WTC11 (cell line): ENCODE measurements at regions not wholly inside any gene's neighbourhood (a gene's known extent, or its start where the extent isn't known, plus 50 kb on each side); places are given as distances from the start of the nearest gene placed in this dataset.

Experiments used
- ATAC-seq: fragments of 200-7000 bp; cut with Tn5 transposase; 2 replicates; pipeline ENCODE4 v1.10.0; 2021; ENCODE audit warnings: mild to moderate bottlenecking, moderate library complexity
- CTCF ChIA-PET: fragments of 300-600 bp; sonication (Branson Sonifier 250); formaldehyde crosslinking; loops from one replicate; lab custom pipeline; 2021; ENCODE audit warnings: antibody characterized with exemption; lab: Charles Lee
- POLR2A ChIA-PET: fragments of 350-600 bp; sonication (Branson Sonifier 250); formaldehyde crosslinking; loops from one replicate; lab custom pipeline; 2021; ENCODE audit warnings: antibody characterized with exemption; lab: Charles Lee
- DNase-seq: peaks from one replicate; pipeline ENCODE4 v3.0.0; 2021; ENCODE audit warnings: low spot score
- H3K27ac Mint-ChIP-seq: 2 replicates; pipeline ENCODE4 v1.8.0; 2021; ENCODE audit warnings: mixed read lengths
- H3K27me3 Mint-ChIP-seq: 2 replicates; pipeline ENCODE4 v1.8.0; 2021; ENCODE audit warnings: low read depth, mild to moderate bottlenecking, moderate library complexity, mixed read lengths
- H3K36me3 Mint-ChIP-seq: 2 replicates; pipeline ENCODE4 v1.8.0; 2021; ENCODE audit warnings: mixed read lengths
- H3K4me1 Mint-ChIP-seq: 2 replicates; pipeline ENCODE4 v1.8.0; 2022; ENCODE audit warnings: mixed read lengths
- H3K4me3 Mint-ChIP-seq: 2 replicates; pipeline ENCODE4 v1.8.0; 2021; ENCODE audit warnings: mild to moderate bottlenecking, moderate library complexity, mixed read lengths
- H3K9me3 Mint-ChIP-seq: 2 replicates; pipeline ENCODE4 v1.8.0; 2021; ENCODE audit warnings: mixed read lengths
- AR ChIP-seq: fragments of 250-450 bp; sonication (Bioruptor Pico); IDR thresholded peaks from 2 replicates; pipeline ENCODE4 v1.9.0; 2021; ENCODE audit warnings: mild to moderate bottlenecking
- E2F4 ChIP-seq: sonication (generic); formaldehyde crosslinking; IDR thresholded peaks from 2 replicates; pipeline ENCODE4 v1.8.1; 2022; ENCODE audit warnings: low read depth, mild to moderate bottlenecking, moderate library complexity, missing genetic modification reagents, borderline replicate concordance
- ELF4 ChIP-seq: sonication (generic); formaldehyde crosslinking; IDR thresholded peaks from 2 replicates; pipeline ENCODE4 v1.8.1; 2022; ENCODE audit warnings: low read depth, mild to moderate bottlenecking, moderate library complexity, missing genetic modification reagents
- ESRRA ChIP-seq: sonication (generic); formaldehyde crosslinking; IDR thresholded peaks from 2 replicates; pipeline ENCODE4 v1.8.1; 2022; ENCODE audit warnings: mild to moderate bottlenecking, missing genetic modification reagents, borderline replicate concordance
- HMGXB4 ChIP-seq: sonication (generic); formaldehyde crosslinking; IDR thresholded peaks from 2 replicates; pipeline ENCODE4 v1.8.1; 2023; ENCODE audit warnings: mild to moderate bottlenecking, moderate library complexity, missing genetic modification reagents
- IRF1 ChIP-seq: sonication (generic); formaldehyde crosslinking; IDR thresholded peaks from 2 replicates; pipeline ENCODE4 v1.8.0; 2023; ENCODE audit warnings: missing genetic modification reagents
- MAX ChIP-seq: sonication (generic); formaldehyde crosslinking; IDR thresholded peaks from 2 replicates; pipeline ENCODE4 v1.8.0; 2022; ENCODE audit warnings: mild to moderate bottlenecking, missing genetic modification reagents
- MXD4 ChIP-seq: fragments of 250-450 bp; sonication (Bioruptor Pico); IDR thresholded peaks from 2 replicates; pipeline ENCODE4 v1.8.0; 2021; ENCODE audit warnings: mild to moderate bottlenecking, moderate library complexity, borderline replicate concordance
- NR1H2 ChIP-seq: sonication (generic); formaldehyde crosslinking; IDR thresholded peaks from 2 replicates; pipeline ENCODE4 v1.9.0; 2021; ENCODE audit warnings: mild to moderate bottlenecking, moderate library complexity, missing genetic modification reagents
- TCF7 ChIP-seq: sonication (generic); formaldehyde crosslinking; IDR thresholded peaks from 2 replicates; pipeline ENCODE4 v1.8.0; 2022; ENCODE audit warnings: mild to moderate bottlenecking, low read depth, missing genetic modification reagents, moderate library complexity
- TEAD4 ChIP-seq: sonication (generic); formaldehyde crosslinking; IDR thresholded peaks from 2 replicates; pipeline ENCODE4 v1.8.0; 2022; ENCODE audit warnings: mild to moderate bottlenecking, missing genetic modification reagents
- TP53 ChIP-seq: sonication (generic); formaldehyde crosslinking; IDR thresholded peaks from 2 replicates; pipeline ENCODE4 v1.8.1; 2023; ENCODE audit warnings: mild to moderate bottlenecking, missing genetic modification reagents
- ZBTB43 ChIP-seq: sonication (generic); formaldehyde crosslinking; IDR thresholded peaks from 2 replicates; pipeline ENCODE4 v1.8.1; 2023; ENCODE audit warnings: mild to moderate bottlenecking, missing genetic modification reagents
- ZNF121 ChIP-seq: sonication (generic); formaldehyde crosslinking; IDR thresholded peaks from 2 replicates; pipeline ENCODE4 v1.8.0; 2023; ENCODE audit warnings: missing genetic modification reagents
- ZNF232 ChIP-seq: sonication (generic); formaldehyde crosslinking; IDR thresholded peaks from 2 replicates; pipeline ENCODE4 v1.8.0; 2022; ENCODE audit warnings: mild to moderate bottlenecking, missing genetic modification reagents
- ZNF263 ChIP-seq: sonication (generic); formaldehyde crosslinking; IDR thresholded peaks from 2 replicates; pipeline ENCODE4 v1.8.1; 2022; ENCODE audit warnings: low read depth, mild to moderate bottlenecking, moderate library complexity, missing genetic modification reagents
- ZNF416 ChIP-seq: fragments of 250-450 bp; sonication (Bioruptor Pico); IDR thresholded peaks from 2 replicates; pipeline ENCODE4 v1.9.0; 2021; ENCODE audit warnings: mild to moderate bottlenecking, inconsistent platforms
- ZNF425 ChIP-seq: fragments of 250-450 bp; sonication (Bioruptor Pico); conservative IDR thresholded peaks from 2 replicates; pipeline ENCODE4 v1.9.0; 2021; ENCODE audit warnings: mild to moderate bottlenecking
- ZNF671 ChIP-seq: fragments of 250-450 bp; sonication (Bioruptor Pico); IDR thresholded peaks from 2 replicates; pipeline ENCODE4 v1.8.0; 2021; ENCODE audit warnings: mild to moderate bottlenecking

- no peak for ATAC-seq
- POLR2A ChIA-PET, result no interaction called here
- CTCF ChIA-PET, result no interaction called here
- H3K36me3 Mint-ChIP-seq, result peaks cover 4% of the 10 kb centered on the region
- TF ChIP-seq NR1H2, result no peak
- TF ChIP-seq ZNF121, result no peak
- no peak for TF ChIP-seq E2F4 (CRISPR knock-in tag)
- no peak for TF ChIP-seq MXD4 (CRISPR knock-in tag)
- TF ChIP-seq ZNF416, result no peak
- TF ChIP-seq TCF7 (CRISPR knock-in tag), result no peak
- no peak for TF ChIP-seq TEAD4
- no peak for TF ChIP-seq AR
- no peak for TF ChIP-seq ZNF232 (CRISPR knock-in tag)
- TF ChIP-seq TP53 (CRISPR knock-in tag), result no peak
- TF ChIP-seq ZBTB43, result no peak
- no peak for TF ChIP-seq ZNF425
- TF ChIP-seq, all 79 proteins: peak for 0
- no peak for DNase-seq
- Mint-ChIP-seq H3K4me3 (no peak overlapping the region), H3K27ac (0 out of 2 replicates have a peak overlapping the region, but pooled peaks have one; percentile 16), H3K4me1 (peaks cover 21% of the 10 kb centered on the region), H3K9me3 (peaks cover 4% of the 10 kb centered on the region), H3K27me3 (no peaks in the 10 kb centered on the region)
Observed at GRCh38 chr1:196009362-196009761, 598.9 kb downstream of the KCNT2 start.

- H3K4me3 Mint-ChIP-seq, result no peak overlapping the region
- no peak for ATAC-seq
- peaks cover 4% of the 10 kb centered on the region for H3K36me3 Mint-ChIP-seq
- no peak overlapping the region for H3K27ac Mint-ChIP-seq
- no peaks in the 10 kb centered on the region for H3K27me3 Mint-ChIP-seq
- H3K4me1 Mint-ChIP-seq, result peaks cover 37% of the 10 kb centered on the region
- CTCF ChIA-PET, result no interaction called here
- peaks cover 4% of the 10 kb centered on the region for H3K9me3 Mint-ChIP-seq
- no peak for DNase-seq
- TF ChIP-seq ZNF671 (CRISPR knock-in tag) (no peak), ELF4 (CRISPR knock-in tag) (no peak), MAX (CRISPR knock-in tag) (no peak), NR1H2 (no peak), ESRRA (CRISPR knock-in tag) (no peak), TCF7 (CRISPR knock-in tag) (no peak)
- POLR2A ChIA-PET, result no interaction called here
Observed at GRCh38 chr1:196007763-196008162, 600.5 kb downstream of the KCNT2 start.

- Mint-ChIP-seq H3K36me3 (peaks cover 23% of the 10 kb centered on the region), H3K27ac (peak overlapping the region; percentile 65; the same call in 1 of the 2 replicates), H3K27me3 (no peaks in the 10 kb centered on the region), H3K4me1 (peaks cover 50% of the 10 kb centered on the region), H3K9me3 (peaks cover 23% of the 10 kb centered on the region), H3K4me3 (no peak overlapping the region)
- POLR2A ChIA-PET, result no interaction called here
- ATAC-seq, result no peak
- DNase-seq, result no peak
- CTCF ChIA-PET, result no interaction called here
- TF ChIP-seq IRF1, result no peak
- TF ChIP-seq HMGXB4 (CRISPR knock-in tag), result no peak
- TF ChIP-seq ZNF263, result no peak
- no peak for TF ChIP-seq ELF4 (CRISPR knock-in tag)
- TF ChIP-seq, all 79 proteins: peak for 0
Observed at GRCh38 chr1:196005426-196005825, 602.8 kb downstream of the KCNT2 start.
